Neuronal stem cell (in vitro differentiated cells): ENCODE measurements at regions not wholly inside any gene's neighbourhood (a gene's known extent, or its start where the extent isn't known, plus 50 kb on each side); places are given as distances from the start of the nearest gene placed in this dataset.

Source experiments
- DNase-seq: peaks from one replicate; pipeline ENCODE4 v3.0.0-alpha.2; 2013; ENCODE audit warnings: low spot score
- H2AFZ ChIP-seq: one replicate; pipeline ENCODE4 v1.6.1; 2013; ENCODE audit warnings: mild to moderate bottlenecking, low read length, inconsistent platforms
- H2AK5ac ChIP-seq: 2 replicates; pipeline ENCODE4 v1.6.1; 2013; ENCODE audit warnings: low read depth, mild to moderate bottlenecking, inconsistent platforms, low read length, moderate library complexity, mixed read lengths
- H2BK120ac ChIP-seq: 2 replicates; pipeline ENCODE4 v1.6.1; 2013; ENCODE audit warnings: low read depth, mild to moderate bottlenecking, inconsistent platforms, low read length, moderate library complexity, mixed read lengths
- H2BK12ac ChIP-seq: one replicate; pipeline ENCODE4 v1.6.1; 2013; ENCODE audit warnings: low read length, inconsistent platforms
- H2BK15ac ChIP-seq: 2 replicates; pipeline ENCODE4 v1.6.1; 2013; ENCODE audit warnings: mild to moderate bottlenecking, low read length, inconsistent platforms, mixed read lengths
- H2BK5ac ChIP-seq: one replicate; pipeline ENCODE4 v1.6.1; 2013; ENCODE audit warnings: inconsistent platforms, mild to moderate bottlenecking, low read length, moderate library complexity
- H3K14ac ChIP-seq: one replicate; pipeline ENCODE4 v1.6.1; 2013; ENCODE audit warnings: low read length, inconsistent platforms
- H3K18ac ChIP-seq: 2 replicates; pipeline ENCODE4 v1.6.1; 2013; ENCODE audit warnings: low read length, inconsistent platforms
- H3K23ac ChIP-seq: 2 replicates; pipeline ENCODE4 v1.6.1; 2013; ENCODE audit warnings: low read depth, mild to moderate bottlenecking, mixed read lengths, low read length, inconsistent platforms; ENCODE audit not compliant: poor library complexity
- H3K27ac ChIP-seq: replicated peaks from 3 replicates; pipeline ENCODE4 v1.5.1; 2013; ENCODE audit warnings: low read length, inconsistent platforms
- H3K27me3 ChIP-seq, 3 experiments: 2 replicates each; pipeline ENCODE4 v1.6.1; 2013; ENCODE audit warnings: low read length in 3 of 3, mild to moderate bottlenecking in 2 of 3, inconsistent platforms in 1 of 3, low read depth in 1 of 3, mixed read lengths in 1 of 3, moderate library complexity in 1 of 3; ENCODE audit not compliant: control insufficient read depth in 3 of 3, insufficient read depth in 3 of 3
- H3K36me3 ChIP-seq, 2 donors: replicated peaks in 1 of 2; 2 replicates each; pipeline ENCODE4 v1.6.1; 2013; ENCODE audit warnings: low read length in 2 of 2; ENCODE audit not compliant: control insufficient read depth in 2 of 2, insufficient read depth in 2 of 2
- H3K4ac ChIP-seq: 2 replicates; pipeline ENCODE4 v1.6.1; 2013; ENCODE audit warnings: inconsistent platforms, mild to moderate bottlenecking, low read length, moderate library complexity
- H3K4me1 ChIP-seq, 2 donors: 1 replicate in 1 of 2; 2 replicates in 1 of 2; pipeline ENCODE4 v1.6.1; 2013; ENCODE audit warnings: low read length in 2 of 2, low read depth in 1 of 2; ENCODE audit not compliant: control insufficient read depth in 2 of 2, insufficient read depth in 1 of 2
- H3K4me2 ChIP-seq: one replicate; pipeline ENCODE4 v1.6.1; 2013; ENCODE audit warnings: mild to moderate bottlenecking, low read length, inconsistent platforms; ENCODE audit not compliant: insufficient read depth, poor library complexity, severe bottlenecking
- H3K4me3 ChIP-seq, 2 donors: 2 replicates each; pipeline ENCODE4 v1.5.1; 2013; ENCODE audit warnings: low read length in 2 of 2, mild to moderate bottlenecking in 2 of 2, inconsistent platforms in 1 of 2, moderate library complexity in 1 of 2
- H3K79me1 ChIP-seq: one replicate; pipeline ENCODE4 v1.6.1; 2013; ENCODE audit warnings: low read depth, mild to moderate bottlenecking, inconsistent platforms, low read length, moderate library complexity
- H3K9ac ChIP-seq: one replicate; pipeline ENCODE4 v1.6.1; 2013; ENCODE audit warnings: mild to moderate bottlenecking, low read depth, low read length, inconsistent platforms; ENCODE audit not compliant: poor library complexity
- H3K9me3 ChIP-seq, 2 donors: replicated peaks in 1 of 2; 2 replicates each; pipeline versions ENCODE3 to v1.6.1; 2013; ENCODE audit warnings: low read length in 2 of 2, mild to moderate bottlenecking in 2 of 2, inconsistent platforms in 1 of 2, low read depth in 1 of 2, mixed read lengths in 1 of 2, moderate library complexity in 1 of 2; ENCODE audit not compliant: control insufficient read depth in 2 of 2, insufficient read depth in 1 of 2
- H4K8ac ChIP-seq: one replicate; pipeline ENCODE4 v1.6.1; 2013; ENCODE audit warnings: low read depth, mild to moderate bottlenecking, inconsistent platforms, low read length, moderate library complexity
- H4K91ac ChIP-seq: one replicate; pipeline ENCODE4 v1.6.1; 2013; ENCODE audit warnings: low read length, low read depth, mild to moderate bottlenecking, inconsistent platforms; ENCODE audit not compliant: poor library complexity
- WGBS, 2 donors: extraction: QIAGEN DNeasy Blood & Tissue Kit; methylation state at CpG; one replicate each; pipeline ENCODE4 v1.1.7; 2013; ENCODE audit warnings: missing lambda C conversion rate in 2 of 2, mixed read lengths in 1 of 2; ENCODE audit not compliant: insufficient read length in 2 of 2, insufficient replicate concordance in 1 of 2; ENCODE audit errors: extremely low coverage in 2 of 2; 5-methylcytosine and 5-hydroxymethylcytosine counted together

- no peak overlapping the region for H2BK15ac ChIP-seq
- no peaks in the 10 kb centered on the region for H3K27me3 ChIP-seq
- H2BK12ac ChIP-seq = no peak overlapping the region
- DNase-seq = no peak
- no peaks in the 10 kb centered on the region for H3K36me3 ChIP-seq
- H3K18ac ChIP-seq = no peak overlapping the region
- H3K9ac ChIP-seq = no peak overlapping the region
- no peak overlapping the region for H2AK5ac ChIP-seq
- H3K4me2 ChIP-seq = no peak overlapping the region
- H3K4me1 ChIP-seq = peaks cover 0 to 2% of the 10 kb centered on the region in 2 donors
- no peaks in the 10 kb centered on the region for H3K79me1 ChIP-seq
- H3K23ac ChIP-seq = no peak overlapping the region
- no peak overlapping the region for H4K8ac ChIP-seq
- no peak overlapping the region for H3K4me3 ChIP-seq
- no peak overlapping the region for H4K91ac ChIP-seq
- no peak overlapping the region for H3K14ac ChIP-seq
- H3K27ac ChIP-seq = no peak overlapping the region
- WGBS, 2 donors = no CpG with 5 or more reads among the region's 10 CpGs
- H2AFZ ChIP-seq = no peak overlapping the region
- H3K9me3 ChIP-seq = no peaks in the 10 kb centered on the region
- no peak overlapping the region for H3K4ac ChIP-seq
- H2BK5ac ChIP-seq = no peak overlapping the region
- H2BK120ac ChIP-seq = no peak overlapping the region
Observed at GRCh38 chr2:2892378-2892777, 485.2 kb downstream of the EIPR1 start.

GRCh38 chr2:2890901-2891300 is 486.7 kb downstream of the EIPR1 start:
- no peak overlapping the region for H2AFZ ChIP-seq
- no peaks in the 10 kb centered on the region for H3K79me1 ChIP-seq
- H2BK5ac ChIP-seq = no peak overlapping the region
- H4K91ac ChIP-seq = no peak overlapping the region
- H4K8ac ChIP-seq = no peak overlapping the region
- no peak overlapping the region for H3K4me2 ChIP-seq
- no peak overlapping the region for H2BK12ac ChIP-seq
- no peak overlapping the region for H2BK15ac ChIP-seq
- H3K23ac ChIP-seq = no peak overlapping the region
- H3K9me3 ChIP-seq = no peaks in the 10 kb centered on the region
- no peak overlapping the region for H3K4me3 ChIP-seq
- WGBS, 2 donors = no CpG with 5 or more reads among the region's 6 CpGs
- H2AK5ac ChIP-seq = no peak overlapping the region
- no peaks in the 10 kb centered on the region for H3K36me3 ChIP-seq
- no peak overlapping the region for H3K14ac ChIP-seq
- H3K27me3 ChIP-seq = no peaks in the 10 kb centered on the region
- no peaks in the 10 kb centered on the region for H3K4me1 ChIP-seq
- no peak overlapping the region for H3K27ac ChIP-seq
- H3K9ac ChIP-seq = no peak overlapping the region
- no peak overlapping the region for H3K18ac ChIP-seq
- DNase-seq = no peak
- H3K4ac ChIP-seq = no peak overlapping the region
- no peak overlapping the region for H2BK120ac ChIP-seq

GRCh38 chr2:2890246-2890645 is 487.4 kb downstream of the EIPR1 start:
- Histone ChIP-seq H4K8ac (no peak overlapping the region), H3K9me3 (no peaks in the 10 kb centered on the region), H3K27ac (no peak overlapping the region), H3K79me1 (no peaks in the 10 kb centered on the region), H3K4me1 (no peaks in the 10 kb centered on the region), H3K4ac (no peak overlapping the region), H3K14ac (no peak overlapping the region), H2BK15ac (no peak overlapping the region), H2AFZ (no peak overlapping the region), H3K4me3 (no peak overlapping the region), H3K36me3 (no peaks in the 10 kb centered on the region), H3K9ac (no peak overlapping the region), H4K91ac (no peak overlapping the region), H2BK5ac (no peak overlapping the region), H2BK12ac (no peak overlapping the region), H2BK120ac (no peak overlapping the region), H3K4me2 (no peak overlapping the region), H3K27me3 (no peaks in the 10 kb centered on the region), H2AK5ac (no peak overlapping the region), H3K18ac (no peak overlapping the region), H3K23ac (no peak overlapping the region)
- no peak for DNase-seq
- WGBS, 2 donors = no CpG with 5 or more reads among the region's 11 CpGs

- Histone ChIP-seq H2BK12ac (no peak overlapping the region), H3K4ac (no peak overlapping the region), H3K4me2 (no peak overlapping the region), H3K14ac (no peak overlapping the region), H3K36me3 (no peaks in the 10 kb centered on the region), H2BK120ac (no peak overlapping the region), H2AFZ (no peak overlapping the region), H4K8ac (no peak overlapping the region), H3K9ac (no peak overlapping the region), H3K18ac (no peak overlapping the region), H3K4me1 (no peaks in the 10 kb centered on the region), H3K4me3 (no peak overlapping the region), H3K27ac (no peak overlapping the region), H3K9me3 (no peaks in the 10 kb centered on the region), H2BK5ac (no peak overlapping the region), H2BK15ac (no peak overlapping the region), H3K23ac (no peak overlapping the region), H3K27me3 (no peaks in the 10 kb centered on the region), H4K91ac (no peak overlapping the region), H3K79me1 (no peaks in the 10 kb centered on the region), H2AK5ac (no peak overlapping the region)
- no peak for DNase-seq
- no CpG with 5 or more reads among the region's 17 CpGs for WGBS, 2 donors
Observed at GRCh38 chr2:2889646-2890045, 488.0 kb downstream of the EIPR1 start.
